B cell (primary cell): ENCODE measurements at regions not wholly inside any gene's neighbourhood (a gene's known extent, or its start where the extent isn't known, plus 50 kb on each side); places are given as distances from the start of the nearest gene placed in this dataset.

Source experiments
- EZH2 ChIP-seq: IDR thresholded peaks from 2 replicates; pipeline ENCODE4 v1.6.1; 2012; ENCODE audit warnings: borderline replicate concordance, low read depth, mild to moderate bottlenecking, moderate library complexity, low read length; ENCODE audit not compliant: insufficient read depth, poor library complexity, severe bottlenecking
- TF ChIP-seq, protein P1 (sequence below): fragments of 200-600 bp; IDR thresholded peaks from one replicate; pipeline ENCODE4 v1.8.0; 2022; ENCODE audit warnings: antibody characterized with exemption, mild to moderate bottlenecking

DNA sequence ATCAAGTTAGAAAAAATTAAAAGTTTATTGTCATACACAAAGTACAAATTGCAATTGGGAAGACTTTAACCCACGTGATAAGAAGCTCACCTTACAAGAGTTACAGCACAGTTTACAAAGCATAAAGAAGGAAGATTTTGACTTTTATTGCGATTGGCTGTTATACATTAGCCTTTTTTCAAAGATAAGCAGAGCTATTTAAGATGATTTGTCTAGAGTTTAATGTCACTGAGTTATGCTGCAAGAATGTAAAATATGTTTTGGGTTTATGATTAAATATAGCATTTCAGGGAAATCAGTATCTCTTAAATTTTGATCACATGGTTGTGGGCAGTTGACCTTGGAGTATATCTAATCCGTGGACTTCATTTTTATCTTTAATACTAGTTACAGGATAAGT is 664.2 kb upstream of the PTCHD4 start:
- TF ChIP-seq, protein P1, sequence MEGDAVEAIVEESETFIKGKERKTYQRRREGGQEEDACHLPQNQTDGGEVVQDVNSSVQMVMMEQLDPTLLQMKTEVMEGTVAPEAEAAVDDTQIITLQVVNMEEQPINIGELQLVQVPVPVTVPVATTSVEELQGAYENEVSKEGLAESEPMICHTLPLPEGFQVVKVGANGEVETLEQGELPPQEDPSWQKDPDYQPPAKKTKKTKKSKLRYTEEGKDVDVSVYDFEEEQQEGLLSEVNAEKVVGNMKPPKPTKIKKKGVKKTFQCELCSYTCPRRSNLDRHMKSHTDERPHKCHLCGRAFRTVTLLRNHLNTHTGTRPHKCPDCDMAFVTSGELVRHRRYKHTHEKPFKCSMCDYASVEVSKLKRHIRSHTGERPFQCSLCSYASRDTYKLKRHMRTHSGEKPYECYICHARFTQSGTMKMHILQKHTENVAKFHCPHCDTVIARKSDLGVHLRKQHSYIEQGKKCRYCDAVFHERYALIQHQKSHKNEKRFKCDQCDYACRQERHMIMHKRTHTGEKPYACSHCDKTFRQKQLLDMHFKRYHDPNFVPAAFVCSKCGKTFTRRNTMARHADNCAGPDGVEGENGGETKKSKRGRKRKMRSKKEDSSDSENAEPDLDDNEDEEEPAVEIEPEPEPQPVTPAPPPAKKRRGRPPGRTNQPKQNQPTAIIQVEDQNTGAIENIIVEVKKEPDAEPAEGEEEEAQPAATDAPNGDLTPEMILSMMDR = no peak
- TF ChIP-seq EZH2 = no peak
